BLaER1 (cell line): ENCODE measurements at regions not wholly inside any gene's neighbourhood (a gene's known extent, or its start where the extent isn't known, plus 50 kb on each side); places are given as distances from the start of the nearest gene placed in this dataset.

Source experiments
- H3K27ac ChIP-seq: shearing (Covaris generic); formaldehyde crosslinking; 2 replicates; pipeline ENCODE4 v1.8.1; 2022
- H3K27me3 ChIP-seq: shearing (Covaris generic); formaldehyde crosslinking; 2 replicates; pipeline ENCODE4 v1.8.1; 2022
- H3K36me3 ChIP-seq: shearing (Covaris generic); formaldehyde crosslinking; 2 replicates; pipeline ENCODE4 v1.8.1; 2022
- H3K4me1 ChIP-seq: shearing (Covaris generic); formaldehyde crosslinking; 2 replicates; pipeline ENCODE4 v1.8.1; 2022
- H3K4me2 ChIP-seq: shearing (Covaris generic); formaldehyde crosslinking; 2 replicates; pipeline ENCODE4 v1.8.1; 2022
- H3K4me3 ChIP-seq: shearing (Covaris generic); formaldehyde crosslinking; 2 replicates; pipeline ENCODE4 v1.8.1; 2022
- H3K9ac ChIP-seq: shearing (Covaris generic); formaldehyde crosslinking; 2 replicates; pipeline ENCODE4 v1.8.1; 2022
- H3K9me3 ChIP-seq: shearing (Covaris generic); formaldehyde crosslinking; 2 replicates; pipeline ENCODE4 v1.8.1; 2022
- H4K20me1 ChIP-seq: shearing (Covaris generic); formaldehyde crosslinking; 2 replicates; pipeline ENCODE4 v1.8.1; 2022
- Cebpa-rat ChIP-seq: shearing (Covaris generic); IDR thresholded peaks from 2 replicates; pipeline ENCODE4 v1.8.1; 2022

DNA sequence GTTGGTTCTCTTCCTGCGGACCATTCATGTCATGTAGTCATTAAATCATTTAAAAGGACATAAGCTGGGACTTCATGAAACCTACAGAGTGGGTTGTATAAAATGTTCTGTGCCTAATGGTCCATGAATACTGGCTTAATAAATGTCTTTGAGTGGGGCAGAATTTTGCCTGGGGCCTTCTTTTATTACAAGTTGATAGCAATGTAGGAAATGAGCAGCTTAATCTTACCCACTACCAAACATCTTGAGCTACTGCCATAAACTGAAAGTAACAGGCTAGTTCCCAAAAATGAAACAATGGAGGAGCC is 130.9 kb downstream of the TMEM17 start:
- no peaks in the 10 kb centered on the region for H4K20me1 ChIP-seq
- no peak overlapping the region for H3K4me3 ChIP-seq
- H3K9ac ChIP-seq, result no peak overlapping the region
- H3K36me3 ChIP-seq, result no peaks in the 10 kb centered on the region
- no peak overlapping the region for H3K4me2 ChIP-seq
- H3K9me3 ChIP-seq, result peaks cover 14% of the 10 kb centered on the region
- no peak for TF ChIP-seq Cebpa-rat
- H3K4me1 ChIP-seq, result peaks cover 9% of the 10 kb centered on the region; the same call in 1 of the 2 replicates
- no peaks in the 10 kb centered on the region for H3K27me3 ChIP-seq
- no peak overlapping the region for H3K27ac ChIP-seq

DNA sequence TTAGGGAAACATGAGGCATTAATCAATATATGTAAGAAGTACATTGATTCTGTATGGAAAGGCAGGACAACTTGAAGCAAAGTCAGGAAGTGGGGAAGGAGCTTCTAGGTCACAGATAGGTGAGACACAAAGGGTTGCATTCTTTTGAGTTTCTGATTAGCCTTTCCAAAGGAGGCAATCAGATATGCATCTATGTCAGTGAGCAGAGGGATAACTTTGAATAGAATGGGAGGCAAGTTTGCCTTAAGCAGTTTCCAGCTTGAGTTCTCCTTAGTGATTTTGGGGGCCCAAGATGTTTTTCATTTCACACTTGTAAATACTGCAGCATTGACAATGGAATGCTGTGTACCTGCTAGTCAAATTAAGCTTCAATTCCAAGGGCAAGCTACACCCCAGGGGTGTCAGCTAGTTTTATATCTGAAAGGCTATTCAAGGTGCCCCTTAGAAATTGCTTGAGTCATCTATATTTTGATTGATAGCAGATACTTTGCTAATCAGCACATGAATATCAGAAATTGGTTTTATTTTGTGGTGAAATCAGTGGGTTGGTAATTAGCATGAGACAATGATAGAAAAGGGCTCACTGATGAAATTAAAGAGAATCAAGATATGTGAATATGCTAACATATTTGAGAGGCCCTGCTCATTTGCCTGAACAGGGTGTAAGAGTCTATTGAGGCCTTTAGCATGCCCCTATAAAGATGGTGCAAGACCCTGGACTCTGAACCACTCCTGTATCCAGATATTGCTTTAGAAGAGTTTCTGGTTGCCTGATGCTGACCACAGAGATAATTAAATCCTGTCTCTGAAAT is 131.5 kb downstream of the TMEM17 start:
- peaks cover 4% of the 10 kb centered on the region; the same call in 1 of the 2 replicates for H3K4me1 ChIP-seq
- no peaks in the 10 kb centered on the region for H3K36me3 ChIP-seq
- H3K27ac ChIP-seq, result no peak overlapping the region
- H3K4me2 ChIP-seq, result no peak overlapping the region
- H4K20me1 ChIP-seq, result no peaks in the 10 kb centered on the region
- no peaks in the 10 kb centered on the region for H3K27me3 ChIP-seq
- no peak for TF ChIP-seq Cebpa-rat
- H3K9ac ChIP-seq, result no peak overlapping the region
- peaks cover 14% of the 10 kb centered on the region for H3K9me3 ChIP-seq
- H3K4me3 ChIP-seq, result no peak overlapping the region

DNA sequence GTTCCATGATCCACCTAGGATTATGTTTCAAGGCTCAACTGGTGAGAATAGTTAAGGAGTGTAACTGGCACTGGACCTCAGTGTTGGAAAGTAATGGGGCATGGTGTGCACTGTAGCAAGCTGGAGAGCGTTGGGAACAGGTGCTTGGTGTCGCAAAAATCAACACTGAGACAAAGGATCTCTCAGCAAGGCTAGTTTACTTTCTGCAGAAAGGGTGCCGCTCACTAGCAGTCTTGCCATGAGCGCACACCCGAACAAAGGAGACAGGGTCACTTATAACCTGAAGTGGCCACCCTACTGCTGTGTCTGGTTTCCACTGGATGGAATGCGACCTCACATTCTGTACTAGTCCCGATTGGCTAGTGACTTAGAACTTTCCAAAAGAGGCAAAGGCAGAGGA is 133.2 kb downstream of the TMEM17 start:
- H3K9me3 ChIP-seq, result peaks cover 14% of the 10 kb centered on the region
- no peaks in the 10 kb centered on the region for H3K27me3 ChIP-seq
- no peak overlapping the region for H3K9ac ChIP-seq
- H4K20me1 ChIP-seq, result no peaks in the 10 kb centered on the region
- H3K27ac ChIP-seq, result no peak overlapping the region
- no peak for TF ChIP-seq Cebpa-rat
- no peaks in the 10 kb centered on the region for H3K36me3 ChIP-seq
- no peak overlapping the region for H3K4me2 ChIP-seq
- H3K4me3 ChIP-seq, result no peak overlapping the region
- no peaks in the 10 kb centered on the region for H3K4me1 ChIP-seq

DNA sequence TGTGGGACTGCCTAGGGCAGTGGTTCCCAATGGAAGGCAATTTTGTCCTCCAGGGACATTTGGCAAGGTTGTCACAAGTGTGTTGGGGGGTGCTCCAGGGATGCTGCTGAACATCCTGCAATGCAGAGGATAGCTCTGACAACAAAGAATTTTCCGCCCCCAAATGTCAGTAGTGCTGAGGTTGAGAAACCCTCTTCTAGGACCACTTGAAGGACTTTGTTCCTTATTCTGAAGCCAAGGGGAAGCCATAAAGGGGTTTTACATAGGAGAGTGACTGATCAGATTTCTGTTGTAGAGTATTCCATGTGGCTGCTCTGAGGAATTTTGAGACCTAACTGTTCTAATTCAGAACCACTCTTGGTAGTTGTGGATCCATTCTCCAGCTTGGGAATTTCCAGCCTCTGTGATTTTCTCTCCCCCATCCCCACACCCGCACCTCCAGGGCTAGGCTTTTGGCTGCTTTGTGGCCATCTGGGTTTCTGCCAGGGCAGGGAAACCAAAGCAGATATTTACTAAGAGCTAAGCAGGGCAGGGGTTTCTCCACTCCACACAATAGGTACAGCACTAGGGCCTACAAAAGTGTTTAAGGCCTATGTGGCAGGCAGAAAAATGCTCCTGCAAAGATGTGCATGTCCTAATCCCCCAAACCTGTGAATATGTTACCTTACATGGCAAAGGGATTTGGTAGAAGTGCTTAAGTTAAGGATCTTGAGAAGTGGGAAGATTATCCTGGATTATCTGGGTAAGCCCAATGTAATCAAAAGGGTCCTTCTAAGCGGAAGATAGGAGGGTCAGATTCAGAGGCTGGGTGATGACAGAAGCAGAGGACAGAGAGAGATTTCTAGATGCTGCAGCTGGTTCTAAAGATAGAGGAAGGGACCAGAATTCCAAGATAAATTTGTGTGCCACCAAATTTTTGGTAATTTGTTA is 135.4 kb downstream of the TMEM17 start:
- H3K9me3 ChIP-seq, result peaks cover 14% of the 10 kb centered on the region
- H3K4me2 ChIP-seq, result no peak overlapping the region
- no peaks in the 10 kb centered on the region for H3K36me3 ChIP-seq
- H3K4me1 ChIP-seq, result no peaks in the 10 kb centered on the region
- H3K27me3 ChIP-seq, result no peaks in the 10 kb centered on the region
- H4K20me1 ChIP-seq, result no peaks in the 10 kb centered on the region
- H3K27ac ChIP-seq, result no peak overlapping the region
- H3K9ac ChIP-seq, result no peak overlapping the region
- H3K4me3 ChIP-seq, result no peak overlapping the region
- no peak for TF ChIP-seq Cebpa-rat

DNA sequence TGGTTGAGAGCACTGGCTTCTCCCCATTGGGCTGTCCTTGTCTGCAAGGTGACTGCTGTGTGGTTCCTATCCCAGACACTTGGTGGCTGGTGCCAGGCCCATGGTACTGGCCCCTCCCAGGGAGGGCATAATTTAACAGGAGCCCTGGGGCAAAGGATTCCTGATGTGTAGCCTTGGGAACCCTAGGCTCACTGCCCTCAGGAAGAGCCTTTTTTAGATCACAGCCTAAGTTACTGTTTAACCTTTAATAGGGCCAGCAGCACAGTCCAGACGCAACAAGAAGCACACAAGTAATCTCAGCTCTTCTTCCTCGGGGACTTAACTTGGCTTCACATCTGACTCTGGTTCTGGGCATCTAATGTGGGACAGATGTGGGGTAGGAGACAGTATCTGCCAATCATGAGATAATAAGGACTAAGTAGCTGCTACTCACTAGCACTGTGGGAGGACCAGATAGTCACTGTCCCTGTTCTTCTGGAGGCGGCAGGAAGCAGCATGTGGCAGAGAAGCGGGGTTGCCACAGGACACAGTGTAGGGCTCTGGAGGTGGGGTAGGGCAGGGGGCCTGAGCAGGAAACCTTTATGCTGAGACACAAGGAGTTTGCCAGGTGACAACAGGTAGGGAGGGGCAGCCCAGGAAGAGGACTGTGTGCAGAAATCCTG is 136.3 kb downstream of the TMEM17 start:
- Histone ChIP-seq H3K4me2 (no peak overlapping the region), H3K9ac (no peak overlapping the region), H3K27me3 (no peaks in the 10 kb centered on the region), H3K4me3 (no peak overlapping the region), H3K36me3 (no peaks in the 10 kb centered on the region), H4K20me1 (no peaks in the 10 kb centered on the region), H3K4me1 (peaks cover 6% of the 10 kb centered on the region), H3K27ac (no peak overlapping the region), H3K9me3 (peaks cover 14% of the 10 kb centered on the region)
- no peak for TF ChIP-seq Cebpa-rat

DNA sequence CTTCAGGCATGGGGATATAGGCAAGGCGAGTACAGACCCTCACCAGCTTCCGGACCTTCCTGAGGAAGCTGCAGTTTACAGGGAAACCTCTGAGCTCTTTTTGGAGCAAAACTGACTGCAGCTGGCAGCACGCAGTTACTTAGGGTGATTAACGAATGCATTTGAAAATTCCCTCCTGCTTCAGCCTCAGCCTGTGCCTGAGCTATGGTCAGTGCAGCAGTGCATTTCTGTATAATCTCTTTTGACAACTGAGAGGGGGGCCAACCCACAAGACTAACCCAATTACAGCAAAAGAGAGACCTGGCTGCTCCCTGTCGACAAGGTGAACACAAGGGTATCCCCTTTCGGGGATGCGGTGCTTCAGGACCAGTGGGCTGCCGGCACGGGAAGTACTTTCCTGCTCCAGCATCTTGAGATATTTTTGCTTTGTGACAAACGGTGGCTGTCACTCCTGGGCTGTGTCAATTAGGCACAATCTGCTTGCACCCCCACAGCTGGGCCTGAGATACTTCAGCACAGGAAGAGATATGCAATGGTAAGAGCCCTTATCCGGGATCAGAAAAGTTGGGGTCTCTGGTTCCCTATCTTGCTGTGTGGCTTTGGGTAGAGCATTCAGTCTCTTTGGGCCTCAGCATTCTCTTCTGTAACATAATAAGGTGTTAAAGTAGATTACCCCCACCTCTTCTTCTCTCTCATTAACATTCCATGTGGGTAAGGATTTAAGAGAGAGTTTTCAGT is 141.0 kb downstream of the TMEM17 start:
- TF ChIP-seq Cebpa-rat, result no peak
- Histone ChIP-seq H3K27me3 (no peaks in the 10 kb centered on the region), H3K4me3 (no peak overlapping the region), H3K4me2 (peak overlapping the region; percentile 46), H3K4me1 (peaks cover 10% of the 10 kb centered on the region), H3K36me3 (no peaks in the 10 kb centered on the region), H3K9ac (0 out of 2 replicates have a peak overlapping the region, but pooled peaks have one; percentile 17), H3K27ac (no peak overlapping the region), H3K9me3 (peaks cover 9% of the 10 kb centered on the region), H4K20me1 (no peaks in the 10 kb centered on the region)

DNA sequence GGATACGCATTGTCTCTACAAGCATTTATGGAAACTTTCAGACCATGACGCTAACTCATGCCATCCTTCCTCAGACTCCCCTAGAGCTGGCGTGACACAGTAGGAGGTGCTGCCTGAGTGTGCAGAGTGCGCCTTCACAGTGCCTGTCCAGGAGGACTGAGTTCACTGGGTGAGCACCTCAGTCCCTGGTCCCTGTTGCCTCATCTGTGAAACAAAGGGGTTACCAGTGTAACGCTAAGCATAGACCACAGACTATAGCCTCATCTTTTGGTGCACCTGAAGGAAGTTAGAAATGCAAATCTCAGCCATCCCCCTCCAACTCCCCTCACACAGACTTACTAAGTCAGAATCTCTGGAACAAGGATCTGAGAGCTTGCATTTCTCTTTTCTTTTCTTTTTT is 142.8 kb downstream of the TMEM17 start:
- H3K27ac ChIP-seq, result no peak overlapping the region
- H3K27me3 ChIP-seq, result no peaks in the 10 kb centered on the region
- H3K9me3 ChIP-seq, result peaks cover 9% of the 10 kb centered on the region
- H3K4me3 ChIP-seq, result no peak overlapping the region
- no peak for TF ChIP-seq Cebpa-rat
- no peaks in the 10 kb centered on the region for H3K36me3 ChIP-seq
- no peak overlapping the region for H3K9ac ChIP-seq
- peaks cover 10% of the 10 kb centered on the region for H3K4me1 ChIP-seq
- H3K4me2 ChIP-seq, result no peak overlapping the region
- no peaks in the 10 kb centered on the region for H4K20me1 ChIP-seq

DNA sequence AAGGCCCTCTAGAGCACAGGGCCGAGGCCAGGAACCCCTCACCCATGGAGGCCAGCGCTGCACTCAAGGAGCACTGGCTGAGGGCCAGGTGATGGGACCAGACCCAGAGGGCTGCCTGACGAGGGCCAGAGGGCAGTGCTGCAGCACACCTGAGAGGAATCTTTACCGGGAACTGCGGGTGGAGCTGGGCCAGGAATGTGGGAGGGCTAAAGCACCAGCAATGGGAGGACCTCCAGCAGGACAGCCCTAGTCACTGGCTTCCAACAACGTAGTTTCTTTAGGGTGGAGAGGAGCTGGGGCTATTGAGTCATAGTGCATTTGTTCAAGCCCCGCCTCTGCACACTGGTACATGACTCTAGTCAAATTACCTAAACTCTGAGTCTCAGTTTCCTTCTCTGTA is 143.4 kb downstream of the TMEM17 start:
- Histone ChIP-seq H3K4me3 (no peak overlapping the region), H3K27me3 (no peaks in the 10 kb centered on the region), H3K27ac (no peak overlapping the region), H3K4me1 (peaks cover 10% of the 10 kb centered on the region), H4K20me1 (no peaks in the 10 kb centered on the region), H3K9ac (no peak overlapping the region), H3K9me3 (peaks cover 9% of the 10 kb centered on the region), H3K36me3 (no peaks in the 10 kb centered on the region), H3K4me2 (no peak overlapping the region)
- no peak for TF ChIP-seq Cebpa-rat

DNA sequence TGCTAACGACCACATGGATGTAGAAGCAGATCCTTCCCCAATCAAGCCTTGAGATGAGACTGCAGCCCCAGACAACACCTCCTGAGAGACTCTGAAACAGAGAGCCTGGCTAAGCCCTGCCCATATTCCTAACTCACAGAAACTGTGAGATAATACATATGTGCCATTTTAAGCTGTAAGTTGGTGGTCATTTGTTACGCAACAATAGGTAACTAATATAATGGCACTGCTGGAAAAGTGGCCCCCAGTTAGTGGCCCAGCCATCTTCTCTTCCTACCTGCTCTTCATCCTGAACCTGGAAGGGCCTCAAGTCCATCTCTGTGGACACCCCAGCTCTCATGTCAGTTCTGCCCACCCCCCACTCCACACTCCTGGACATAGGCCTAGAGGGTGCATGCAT is 144.0 kb downstream of the TMEM17 start:
- peaks cover 10% of the 10 kb centered on the region for H3K4me1 ChIP-seq
- no peak overlapping the region for H3K27ac ChIP-seq
- no peaks in the 10 kb centered on the region for H4K20me1 ChIP-seq
- no peaks in the 10 kb centered on the region for H3K36me3 ChIP-seq
- peaks cover 9% of the 10 kb centered on the region for H3K9me3 ChIP-seq
- H3K4me3 ChIP-seq, result no peak overlapping the region
- peak; percentile 76 for TF ChIP-seq Cebpa-rat
- H3K4me2 ChIP-seq, result no peak overlapping the region
- H3K9ac ChIP-seq, result no peak overlapping the region
- H3K27me3 ChIP-seq, result no peaks in the 10 kb centered on the region
